ENCODE measurements at regions not wholly inside any gene's neighbourhood (a gene's known extent, or its start where the extent isn't known, plus 50 kb on each side); places are given as distances from the start of the nearest gene placed in this dataset.

- Histone ChIP-seq H3K4me1 (replicated peaks in 1 of 4; ENCODE audit: control insufficient read depth in 3 of 4, insufficient read depth in 4 of 4, low read length in 3 of 4) (peaks cover 0 to 6% (median 5%) of the 10 kb centered on the region in 4 experiments; a peak in 3 of 7 replicates), H3K79me1 (ENCODE audit: low read depth, low read length) (no peaks in the 10 kb centered on the region), H2AFZ (ENCODE audit: low read length) (no peak overlapping the region), H4K91ac (replicated peaks; ENCODE audit: insufficient read length, low read length) (no peak overlapping the region), H2BK120ac (replicated peaks; ENCODE audit: low read depth, low read length) (no peak overlapping the region), H2BK12ac (ENCODE audit: low read depth, low read length) (no peak overlapping the region), H3K9ac (replicated peaks in 1 of 4; ENCODE audit: extremely low read depth in 1 of 4, low read depth in 3 of 4, low read length in 3 of 4) (no peak overlapping the region), H3K79me2 (ENCODE audit: control insufficient read depth in 1 of 2, insufficient read depth in 2 of 2, low read length in 2 of 2) (no peaks in the 10 kb centered on the region), H3K56ac (replicated peaks; ENCODE audit: insufficient read length, low read depth, low read length) (no peak overlapping the region), H3K14ac (ENCODE audit: insufficient read length) (no peak overlapping the region), H3K4ac (replicated peaks; ENCODE audit: insufficient read length, low read depth, low read length) (no peak overlapping the region), H2BK15ac (ENCODE audit: low read length) (no peak overlapping the region), H2BK5ac (ENCODE audit: low read depth, low read length) (no peak overlapping the region), H4K20me1 (replicated peaks in 1 of 2; ENCODE audit: control insufficient read depth in 1 of 2, insufficient read depth in 2 of 2, low read length in 2 of 2) (no peaks in the 10 kb centered on the region), H3K4me2 (ENCODE audit: insufficient read depth in 1 of 2, low read depth in 2 of 2, low read length in 2 of 2) (no peak overlapping the region), H3K4me3 (ENCODE audit: extremely low read depth in 1 of 4, insufficient read depth in 2 of 4, low read depth in 3 of 4, low read length in 4 of 4) (no peak overlapping the region), H3K18ac (ENCODE audit: extremely low read depth, low read length) (no peak overlapping the region), H3K27me3 (replicated peaks in 1 of 4; ENCODE audit: control insufficient read depth in 3 of 4, extremely low read depth in 1 of 4, insufficient read depth in 3 of 4, low read length in 3 of 4) (no peaks in the 10 kb centered on the region; a peak in 1 of 7 replicates), H3K23me2 (ENCODE audit: low read depth, low read length) (no peaks in the 10 kb centered on the region), H2AK5ac (ENCODE audit: low read depth, low read length) (no peak overlapping the region), H3K27ac (ENCODE audit: low read depth, low read length) (no peak overlapping the region), H4K5ac (ENCODE audit: insufficient read length, low read depth, low read length) (no peak overlapping the region), H3K9me3 (ENCODE audit: insufficient read depth in 2 of 2, low read depth in 1 of 2, low read length in 1 of 2) (no peaks in the 10 kb centered on the region), H2BK20ac (ENCODE audit: low read length) (no peak overlapping the region), H3K36me3 (ENCODE audit: control insufficient read depth in 2 of 4, insufficient read depth in 4 of 4, low read length in 3 of 4) (no peaks in the 10 kb centered on the region; a peak in 1 of 8 replicates), H4K8ac (ENCODE audit: extremely low read depth, insufficient read depth, low read length) (no peak overlapping the region), H3K23ac (ENCODE audit: insufficient read length) (no peak overlapping the region)
- DNase-seq (ENCODE audit: low read depth in 1 of 2, low spot score in 2 of 2) (no peak), FAIRE-seq (no peak)
- ChIA-PET CTCF (ENCODE audit: partially characterized antibody) (interaction anchor here (1.3 kb wide), 1 partner anchor 16 kb away, joined by 3 read pairs; no protein-coding TSS in a partner anchor), POLR2A (ENCODE audit: partially characterized antibody) (no interaction called here)
- 85% methylated on average over 7 of the region's 7 CpGs; no CpG with 5 or more reads in 1 of the 2 experiments for WGBS, 2 experiments (ENCODE audit: extremely low coverage in 1 of 2, insufficient coverage in 1 of 2, insufficient read length in 1 of 2, insufficient replicate concordance in 2 of 2, low coverage in 1 of 2, low lambda C conversion rate in 2 of 2, missing lambda C conversion rate in 1 of 2)
- TF ChIP-seq JUND (IDR thresholded peaks at IDR 0.05; ENCODE audit: low read length) (no peak), SIX5 (IDR thresholded peaks at IDR 0.05; ENCODE audit: low read depth, low read length) (no peak), CHD2 (IDR thresholded peaks at IDR 0.05; ENCODE audit: low read length) (no peak), SRF (IDR thresholded peaks at IDR 0.05; ENCODE audit: low read depth, low read length) (no peak)
Observed at GRCh38 chr9:81370650-81371049, 318.7 kb downstream of the TLE1 start.
